Skeletal muscle satellite cell (primary cell): ENCODE measurements at regions not wholly inside any gene's neighbourhood (a gene's known extent, or its start where the extent isn't known, plus 50 kb on each side); places are given as distances from the start of the nearest gene placed in this dataset.

Source experiments
- H3K27me3 ChIP-seq: 2 replicates; pipeline ENCODE4 v1.7.0; 2013; ENCODE audit warnings: low read length; ENCODE audit not compliant: control insufficient read depth, insufficient read depth
- H3K36me3 ChIP-seq: 2 replicates; pipeline ENCODE4 v1.7.0; 2013; ENCODE audit warnings: mild to moderate bottlenecking, control low read depth, low read length; ENCODE audit not compliant: insufficient read depth
- H3K4me1 ChIP-seq: 2 replicates; pipeline ENCODE4 v1.7.0; 2013; ENCODE audit warnings: low read length; ENCODE audit not compliant: control insufficient read depth, insufficient read depth
- H3K4me2 ChIP-seq: 2 replicates; pipeline ENCODE4 v1.7.0; 2013; ENCODE audit warnings: mild to moderate bottlenecking, low read length
- H3K4me3 ChIP-seq: 2 replicates; pipeline ENCODE4 v1.7.0; 2013; ENCODE audit warnings: low read length
- H3K9ac ChIP-seq: 2 replicates; pipeline ENCODE4 v1.7.0; 2013; ENCODE audit warnings: mild to moderate bottlenecking, low read depth, low read length, moderate library complexity
- H3K9me3 ChIP-seq: replicated peaks from 2 replicates; pipeline ENCODE4 v1.7.0; 2013; ENCODE audit warnings: mild to moderate bottlenecking, control low read depth, low read length

GRCh38 chr4:67054896-67055295 lies 490.4 kb downstream of the CENPC start:
- H3K9ac ChIP-seq, result no peak overlapping the region
- H3K4me1 ChIP-seq, result no peaks in the 10 kb centered on the region
- no peaks in the 10 kb centered on the region for H3K9me3 ChIP-seq
- H3K4me2 ChIP-seq, result no peak overlapping the region
- H3K27me3 ChIP-seq, result no peaks in the 10 kb centered on the region
- H3K36me3 ChIP-seq, result no peaks in the 10 kb centered on the region
- H3K4me3 ChIP-seq, result no peak overlapping the region

GRCh38 chr4:67052814-67053675 lies 492.3 kb downstream of the CENPC start:
- H3K36me3 ChIP-seq, result no peaks in the 10 kb centered on the region
- H3K27me3 ChIP-seq, result no peaks in the 10 kb centered on the region
- no peak overlapping the region for H3K4me3 ChIP-seq
- no peak overlapping the region for H3K4me2 ChIP-seq
- H3K9me3 ChIP-seq, result no peaks in the 10 kb centered on the region
- no peaks in the 10 kb centered on the region for H3K4me1 ChIP-seq
- H3K9ac ChIP-seq, result no peak overlapping the region

GRCh38 chr4:67051000-67051789 lies 494.1 kb downstream of the CENPC start:
- no peaks in the 10 kb centered on the region for H3K4me1 ChIP-seq
- H3K36me3 ChIP-seq, result no peaks in the 10 kb centered on the region
- no peak overlapping the region for H3K9ac ChIP-seq

GRCh38 chr4:67049446-67049845 lies 495.9 kb downstream of the CENPC start:
- H3K9me3 ChIP-seq, result no peaks in the 10 kb centered on the region
- H3K4me3 ChIP-seq, result no peak overlapping the region
- H3K4me2 ChIP-seq, result no peak overlapping the region
- H3K36me3 ChIP-seq, result no peaks in the 10 kb centered on the region
- no peaks in the 10 kb centered on the region for H3K27me3 ChIP-seq
- H3K4me1 ChIP-seq, result no peaks in the 10 kb centered on the region
- H3K9ac ChIP-seq, result no peak overlapping the region

More at GRCh38 chr4:67051000-67051789, 494.1 kb downstream of the CENPC start:
- no peaks in the 10 kb centered on the region for H3K9me3 ChIP-seq
- H3K4me2 ChIP-seq, result no peak overlapping the region
- no peaks in the 10 kb centered on the region for H3K27me3 ChIP-seq
- no peak overlapping the region for H3K4me3 ChIP-seq

- no peak overlapping the region for H3K9ac ChIP-seq
- no peak overlapping the region for H3K4me3 ChIP-seq
- no peaks in the 10 kb centered on the region for H3K4me1 ChIP-seq
- no peak overlapping the region for H3K4me2 ChIP-seq
- peaks cover 6% of the 10 kb centered on the region for H3K9me3 ChIP-seq
- H3K27me3 ChIP-seq, result no peaks in the 10 kb centered on the region
- H3K36me3 ChIP-seq, result no peaks in the 10 kb centered on the region
These were observed 496.8 kb downstream of the CENPC start for GRCh38 chr4:67048530-67048929.

- Histone ChIP-seq H3K9me3 (peaks cover 6% of the 10 kb centered on the region), H3K4me2 (no peak overlapping the region), H3K27me3 (no peaks in the 10 kb centered on the region), H3K9ac (no peak overlapping the region), H3K4me3 (no peak overlapping the region), H3K36me3 (no peaks in the 10 kb centered on the region), H3K4me1 (no peaks in the 10 kb centered on the region)
These were observed 505.0 kb downstream of the CENPC start for GRCh38 chr4:67040315-67040714.

GRCh38 chr4:67038228-67038566 lies 507.1 kb downstream of the CENPC start:
- no peaks in the 10 kb centered on the region for H3K4me1 ChIP-seq
- H3K9me3 ChIP-seq, result peaks cover 3% of the 10 kb centered on the region
- no peak overlapping the region for H3K9ac ChIP-seq
- H3K36me3 ChIP-seq, result no peaks in the 10 kb centered on the region
- H3K4me3 ChIP-seq, result no peak overlapping the region
- H3K4me2 ChIP-seq, result no peak overlapping the region
- no peaks in the 10 kb centered on the region for H3K27me3 ChIP-seq

- H3K4me1 ChIP-seq, result no peaks in the 10 kb centered on the region
- no peaks in the 10 kb centered on the region for H3K27me3 ChIP-seq
- H3K36me3 ChIP-seq, result no peaks in the 10 kb centered on the region
- H3K9ac ChIP-seq, result no peak overlapping the region
- H3K4me2 ChIP-seq, result no peak overlapping the region
- H3K9me3 ChIP-seq, result peaks cover 3% of the 10 kb centered on the region
- no peak overlapping the region for H3K4me3 ChIP-seq
These were observed 507.6 kb downstream of the CENPC start for GRCh38 chr4:67037504-67038227.

GRCh38 chr4:67036791-67037190 lies 508.5 kb downstream of the CENPC start:
- no peak overlapping the region for H3K4me2 ChIP-seq
- H3K27me3 ChIP-seq, result no peaks in the 10 kb centered on the region
- H3K9ac ChIP-seq, result no peak overlapping the region
- no peaks in the 10 kb centered on the region for H3K36me3 ChIP-seq
- no peak overlapping the region for H3K4me3 ChIP-seq
- H3K4me1 ChIP-seq, result no peaks in the 10 kb centered on the region
- peaks cover 3% of the 10 kb centered on the region for H3K9me3 ChIP-seq

GRCh38 chr4:67035986-67036385 lies 509.3 kb downstream of the CENPC start:
- no peak overlapping the region for H3K9ac ChIP-seq
- H3K27me3 ChIP-seq, result no peaks in the 10 kb centered on the region
- no peak overlapping the region for H3K4me2 ChIP-seq
- H3K9me3 ChIP-seq, result peaks cover 3% of the 10 kb centered on the region
- H3K36me3 ChIP-seq, result no peaks in the 10 kb centered on the region
- no peak overlapping the region for H3K4me3 ChIP-seq
- no peaks in the 10 kb centered on the region for H3K4me1 ChIP-seq

GRCh38 chr4:67035501-67035900 lies 509.8 kb downstream of the CENPC start:
- Histone ChIP-seq H3K27me3 (no peaks in the 10 kb centered on the region), H3K9me3 (peaks cover 3% of the 10 kb centered on the region), H3K36me3 (no peaks in the 10 kb centered on the region), H3K9ac (no peak overlapping the region), H3K4me2 (no peak overlapping the region), H3K4me1 (no peaks in the 10 kb centered on the region), H3K4me3 (no peak overlapping the region)
